ENCODE measurements at regions not wholly inside any gene's neighbourhood (a gene's known extent, or its start where the extent isn't known, plus 50 kb on each side); places are given as distances from the start of the nearest gene placed in this dataset.

GRCh38 chr14:40616579-40616978, 990.1 kb upstream of the LRFN5 start:
- Mint-ChIP-seq H3K27me3 (ENCODE audit: low read depth) (no peaks in the 10 kb centered on the region), H3K4me3 (no peak overlapping the region), H3K27ac (peak overlapping the region in 2 of 3 experiments; percentile 58 to 90; a peak in 4 of 7 replicates), H3K9me3 (no peaks in the 10 kb centered on the region), H3K36me3 (ENCODE audit: insufficient read depth in 1 of 3, low read depth in 3 of 3) (no peaks in the 10 kb centered on the region), H3K4me1 (peaks cover 34 to 41% of the 10 kb centered on the region in 2 experiments)
- Histone ChIP-seq H2BK20ac (ENCODE audit: low read depth, low read length, poor library complexity, severe bottlenecking) (no peak overlapping the region), H3K27me3 (ENCODE audit: insufficient read depth, low read length) (no peaks in the 10 kb centered on the region), H3K18ac (ENCODE audit: insufficient read length, low read depth, low read length) (no peak overlapping the region), H4K20me1 (ENCODE audit: control insufficient read depth, insufficient read depth, insufficient read length) (no peaks in the 10 kb centered on the region), H4K8ac (replicated peaks; ENCODE audit: insufficient read length, low read depth, low read length) (no peak overlapping the region), H4K91ac (ENCODE audit: insufficient read length, low read depth, low read length) (no peak overlapping the region), H2BK120ac (ENCODE audit: low read depth, low read length, poor library complexity, severe bottlenecking) (no peak overlapping the region), H3K4ac (ENCODE audit: low read depth, low read length) (no peak overlapping the region), H3K9ac (ENCODE audit: extremely low read depth, insufficient read length, low read length) (no peak overlapping the region), H3K79me2 (ENCODE audit: insufficient read depth, low read length) (no peaks in the 10 kb centered on the region), H2BK5ac (ENCODE audit: insufficient read length, low read length) (no peak overlapping the region), H3K4me1 (ENCODE audit: insufficient read depth, low read length) (no peaks in the 10 kb centered on the region; the same call in 1 of the 2 replicates), H3K9me3 (ENCODE audit: control insufficient read depth, low read depth, low read length) (no peaks in the 10 kb centered on the region), H3K23me2 (ENCODE audit: insufficient read length, low read depth, low read length, poor library complexity, severe bottlenecking) (no peaks in the 10 kb centered on the region), H4K5ac (ENCODE audit: insufficient read length, low read depth, low read length) (no peak overlapping the region), H3K79me1 (ENCODE audit: insufficient read depth, low read depth, low read length, poor library complexity, severe bottlenecking) (no peaks in the 10 kb centered on the region), H2AK5ac (ENCODE audit: insufficient read length, low read length) (no peak overlapping the region), H3K27ac (ENCODE audit: insufficient read length, low read depth, low read length) (no peak overlapping the region), H2BK15ac (ENCODE audit: low read depth, low read length) (no peak overlapping the region), H3K14ac (ENCODE audit: insufficient read depth, low read length) (no peak overlapping the region), H2AFZ (ENCODE audit: low read length) (no peak overlapping the region), H3K23ac (ENCODE audit: insufficient read length, low read depth, low read length) (no peak overlapping the region), H3T11ph (ENCODE audit: low read length) (no peak overlapping the region), H3K56ac (ENCODE audit: insufficient read length, low read depth, low read length) (no peak overlapping the region), H3K4me2 (ENCODE audit: insufficient read depth, insufficient read length, low read length) (no peak overlapping the region), H2BK12ac (ENCODE audit: insufficient read length, low read depth, low read length) (no peak overlapping the region)
- no CpG with 5 or more reads among the region's 3 CpGs for WGBS (ENCODE audit: extremely low coverage, insufficient read length, low lambda C conversion rate)
- no peak for DNase-seq
- no peak for TF ChIP-seq CTCF (conservative IDR thresholded peaks at IDR 0.05)
